NCI-H748 treated with DMSO at 0.1 percent for 48 hours (cell line): ENCODE measurements at regions not wholly inside any gene's neighbourhood (a gene's known extent, or its start where the extent isn't known, plus 50 kb on each side); places are given as distances from the start of the nearest gene placed in this dataset.

ENCODE experiments used
- DNase-seq: peaks from one replicate; lab custom pipeline; 2025; lab: John Stamatoyannopoulos, UW

DNA sequence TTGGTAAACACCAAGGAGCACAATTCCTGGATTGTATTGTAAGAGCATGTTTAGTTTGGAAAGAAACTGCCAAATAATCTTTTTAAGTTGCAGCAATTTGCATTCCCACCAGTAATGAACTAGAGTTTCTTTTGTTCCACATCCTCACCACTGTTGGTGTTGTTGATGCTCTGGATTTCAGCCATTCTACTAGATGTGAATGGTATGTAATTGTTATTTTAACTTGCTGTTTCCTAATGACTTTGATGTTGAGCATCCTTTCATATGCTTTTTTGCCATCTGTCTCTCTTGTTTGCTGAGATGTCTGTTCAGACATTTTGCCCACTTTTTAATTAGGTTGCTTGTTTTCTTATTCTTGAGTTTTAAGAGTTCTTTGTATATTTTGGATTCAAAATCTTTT lies 1654.1 kb downstream of the GRIK2 start:
- DNase-seq, result no peak

- DNase-seq, result peak; percentile 85
These were observed 1648.8 kb downstream of the GRIK2 start for GRCh38 chr6:103042336-103042735.

- no peak for DNase-seq
These were observed 1643.3 kb downstream of the GRIK2 start for GRCh38 chr6:103036846-103037245.

DNA sequence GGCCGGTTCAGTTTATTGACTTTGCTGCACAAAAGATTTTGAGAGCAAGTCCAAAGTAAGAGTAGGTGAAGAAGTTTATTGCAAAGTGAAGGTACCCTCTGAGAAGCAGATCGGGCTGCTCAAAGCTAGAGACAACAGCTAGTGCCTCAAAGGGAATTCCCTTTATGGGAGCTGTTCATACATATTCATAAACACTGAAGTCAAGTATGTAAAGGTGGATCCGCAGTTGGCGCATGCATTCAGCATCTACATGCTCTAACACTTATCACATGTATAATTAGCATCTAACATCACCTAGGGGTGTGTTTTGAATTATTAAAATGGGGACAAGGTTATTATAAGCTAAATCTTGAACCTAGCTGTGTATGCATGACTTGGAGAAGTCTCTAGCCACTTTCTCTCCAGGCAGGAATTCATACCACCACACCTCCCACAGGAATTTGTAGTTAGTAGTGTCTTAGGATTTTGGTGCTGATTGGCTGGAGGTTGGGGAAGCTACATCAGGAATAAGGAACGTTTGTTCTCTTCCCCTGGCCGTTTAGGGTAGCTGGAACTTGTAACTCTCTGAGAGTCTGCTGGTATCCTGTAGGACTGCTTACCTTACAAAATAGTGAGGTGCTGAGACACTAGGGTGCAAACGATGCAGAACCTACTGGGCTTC lies 1633.9 kb downstream of the GRIK2 start:
- DNase-seq, result no peak

GRCh38 chr6:103018426-103018825 lies 1624.9 kb downstream of the GRIK2 start:
- no peak for DNase-seq

- DNase-seq, result no peak
These were observed 1624.4 kb downstream of the GRIK2 start for GRCh38 chr6:103017878-103018277.

DNA sequence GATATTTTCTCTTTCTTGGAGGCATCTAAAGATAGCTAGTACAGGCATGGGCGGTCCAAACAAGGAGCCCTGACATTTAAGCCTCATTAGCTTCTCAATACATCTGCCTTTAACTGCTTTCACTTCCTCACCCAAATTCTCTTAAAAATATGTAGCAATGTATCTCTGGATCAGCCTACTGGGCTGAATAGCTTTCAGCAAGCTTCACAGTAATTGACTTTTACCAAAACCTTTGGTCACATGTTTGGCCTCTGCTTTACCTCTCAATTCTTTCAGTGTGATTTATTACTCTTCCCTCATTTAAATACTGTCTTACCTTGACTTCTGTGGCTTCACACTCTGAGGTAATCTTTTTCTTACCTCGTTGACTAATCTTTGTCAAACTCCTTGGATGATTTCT lies 1618.1 kb downstream of the GRIK2 start:
- no peak for DNase-seq

GRCh38 chr6:103002282-103002681 lies 1608.8 kb downstream of the GRIK2 start:
- no peak for DNase-seq

GRCh38 chr6:103001724-103002123 lies 1608.2 kb downstream of the GRIK2 start:
- no peak for DNase-seq

- DNase-seq, result no peak
These were observed 1607.2 kb downstream of the GRIK2 start for GRCh38 chr6:103000688-103001087.

DNA sequence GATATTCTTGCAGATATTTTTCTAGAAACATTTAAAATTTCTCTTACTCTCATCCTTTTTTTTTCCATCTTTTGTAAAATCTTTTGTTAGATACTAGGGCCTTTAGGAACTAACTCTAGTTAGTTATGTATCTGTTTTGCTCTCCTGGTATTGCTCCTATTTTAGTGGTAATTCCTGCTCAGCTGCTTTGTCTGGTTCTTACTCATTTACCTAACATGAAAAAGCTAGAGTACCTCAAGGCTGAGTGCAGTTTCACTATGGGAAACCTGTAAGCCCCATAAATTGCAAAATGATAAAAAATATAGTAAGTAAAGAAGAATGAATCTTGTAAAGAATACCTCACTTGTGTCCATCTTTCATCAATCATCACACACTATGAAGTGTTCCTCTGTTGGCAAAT lies 1602.0 kb downstream of the GRIK2 start:
- no peak for DNase-seq

DNA sequence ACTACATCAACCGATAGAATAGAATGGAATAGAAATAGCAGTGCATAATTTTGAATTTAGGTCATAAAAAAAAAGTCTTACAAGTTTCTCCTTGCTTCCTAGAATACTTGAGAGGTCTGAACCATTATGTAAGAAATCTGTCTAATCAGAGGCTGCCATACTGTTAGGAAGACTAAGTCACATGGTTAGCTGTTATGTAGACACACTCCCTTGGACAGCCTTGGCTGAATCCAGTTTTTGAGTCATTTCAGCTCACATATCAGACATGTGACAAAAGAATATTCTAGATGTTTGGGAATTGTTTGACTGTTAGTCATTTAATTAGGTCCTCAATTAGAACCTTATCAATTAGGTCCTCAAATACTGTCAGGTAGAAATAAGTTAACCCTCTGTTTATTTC lies 1601.4 kb downstream of the GRIK2 start:
- no peak for DNase-seq

DNA sequence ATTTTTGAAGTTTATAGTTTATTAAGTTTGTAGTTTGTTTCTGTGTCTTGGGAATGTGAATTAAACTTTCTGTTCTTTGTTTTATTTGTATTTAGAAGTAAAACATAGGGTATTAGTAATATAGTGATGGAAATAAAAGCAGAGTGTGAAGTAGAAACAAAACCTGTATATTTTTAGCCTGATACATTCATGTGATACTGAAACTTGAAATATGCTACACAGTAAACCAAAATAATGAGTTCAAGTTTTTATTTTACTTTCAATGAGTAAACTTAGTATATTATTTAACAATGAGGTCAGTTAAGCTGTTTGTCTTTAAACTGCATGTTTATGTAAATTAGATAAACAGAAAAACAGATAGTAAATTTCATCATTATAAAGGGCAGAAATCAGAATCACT lies 1592.6 kb downstream of the GRIK2 start:
- DNase-seq, result no peak

- no peak for DNase-seq
These were observed 1590.8 kb downstream of the GRIK2 start for GRCh38 chr6:102984357-102984756.

GRCh38 chr6:102981490-102982015 lies 1588.0 kb downstream of the GRIK2 start:
- no peak for DNase-seq

DNA sequence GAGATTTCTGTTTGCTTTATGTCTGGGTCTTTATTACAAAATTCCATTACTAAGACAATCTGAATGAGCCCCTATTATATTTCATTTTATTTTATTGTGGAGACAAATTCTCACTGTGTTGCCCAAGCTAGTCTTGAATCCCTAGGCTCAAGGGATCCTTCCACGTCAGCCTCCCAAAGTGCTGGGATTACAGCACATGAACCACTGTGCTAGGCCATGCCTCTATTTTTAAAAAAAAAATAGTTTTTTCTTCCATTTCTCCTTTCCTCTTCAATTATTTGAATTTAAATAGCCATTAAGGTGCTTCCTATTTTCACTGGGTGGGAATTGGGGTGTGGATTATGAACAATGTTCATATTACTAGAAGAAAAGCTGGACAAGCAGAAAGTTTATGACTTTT lies 1587.4 kb downstream of the GRIK2 start:
- no peak for DNase-seq

DNA sequence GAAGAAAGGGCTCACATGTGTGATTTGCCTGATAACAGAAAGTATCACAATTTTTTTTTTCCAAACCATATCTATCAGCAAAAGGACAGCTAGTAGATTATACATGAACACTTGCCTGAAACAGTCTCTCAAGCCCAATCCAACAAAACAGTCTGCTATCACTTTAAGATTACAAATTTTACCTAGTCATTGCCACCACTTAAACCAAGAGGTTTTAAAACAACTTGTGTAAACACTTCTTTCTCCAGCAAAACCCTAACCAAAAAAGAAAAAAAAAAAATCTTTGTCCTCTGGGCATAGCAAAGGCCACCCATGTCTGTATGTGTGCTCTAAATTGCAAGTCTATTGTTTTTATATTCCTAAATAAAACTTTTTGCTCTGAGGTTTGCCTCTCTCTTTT lies 1568.4 kb downstream of the GRIK2 start:
- DNase-seq, result no peak

DNA sequence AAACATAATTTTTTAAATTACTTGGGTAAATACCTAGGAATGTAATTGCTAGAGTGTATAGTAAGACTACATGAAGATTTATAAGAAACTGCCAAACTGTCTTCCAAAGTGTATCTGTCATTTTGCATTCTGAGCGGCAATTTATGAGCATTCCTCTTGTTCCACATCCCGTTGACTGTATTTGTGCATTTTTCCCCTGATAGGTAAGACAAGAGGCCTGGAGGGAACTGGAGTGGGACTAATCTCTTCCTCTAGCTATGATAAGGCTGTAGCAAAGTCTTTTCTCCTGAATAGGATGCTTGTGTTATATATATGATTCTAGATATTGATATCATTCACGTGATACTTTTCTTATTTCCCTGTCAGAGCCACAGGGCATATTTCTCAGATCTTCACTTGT lies 1557.5 kb downstream of the GRIK2 start:
- no peak for DNase-seq

- DNase-seq, result no peak
These were observed 1551.0 kb downstream of the GRIK2 start for GRCh38 chr6:102944475-102944874.

- no peak for DNase-seq
These were observed 1548.7 kb downstream of the GRIK2 start for GRCh38 chr6:102942206-102942605.

DNA sequence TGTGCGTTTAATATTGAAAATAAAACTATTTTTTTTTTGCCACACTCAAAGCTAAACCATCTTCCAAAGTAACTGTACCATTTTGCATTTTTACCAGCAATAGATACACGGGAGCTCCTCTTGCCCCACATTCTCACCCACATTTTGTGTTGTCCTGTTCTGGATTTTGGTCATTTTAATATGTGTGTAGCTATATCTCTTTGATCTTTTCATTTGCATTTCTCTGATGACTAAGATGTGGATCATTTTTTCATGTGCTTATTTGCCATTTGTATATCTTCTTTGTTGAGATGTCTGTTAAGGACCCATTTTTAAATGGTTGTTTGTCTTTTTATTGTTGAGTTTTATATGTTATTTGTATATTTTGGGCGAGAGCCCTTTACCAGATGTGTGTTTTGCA lies 1543.5 kb downstream of the GRIK2 start:
- no peak for DNase-seq

- no peak for DNase-seq
These were observed 1534.6 kb downstream of the GRIK2 start for GRCh38 chr6:102928109-102928508.

- DNase-seq, result no peak
These were observed 1524.7 kb downstream of the GRIK2 start for GRCh38 chr6:102918161-102918560.

DNA sequence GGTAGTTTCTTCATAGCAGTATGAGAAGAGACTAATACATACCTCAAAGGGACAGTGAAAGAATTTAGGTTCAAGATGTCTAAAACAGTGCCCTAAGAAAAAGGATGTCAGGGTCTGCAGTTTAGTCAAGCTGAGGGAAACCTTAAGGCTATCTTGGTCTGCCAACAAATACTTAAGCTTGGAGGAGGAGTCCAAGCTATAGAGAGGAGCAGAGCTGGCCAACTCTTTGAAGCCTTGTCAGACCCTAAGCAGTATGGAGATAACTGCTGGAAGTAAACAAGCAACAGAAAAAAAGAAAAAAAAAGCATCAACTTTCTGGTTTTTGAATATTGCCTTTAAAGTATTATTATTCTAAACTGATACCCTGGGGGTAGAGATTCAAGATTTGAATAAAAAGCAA lies 1518.1 kb downstream of the GRIK2 start:
- no peak for DNase-seq
